Kidney epithelial cell (primary cell): ENCODE measurements at regions not wholly inside any gene's neighbourhood (a gene's known extent, or its start where the extent isn't known, plus 50 kb on each side); places are given as distances from the start of the nearest gene placed in this dataset.
A peak's percentile ranks its signal among the peaks of the same experiment; 100 is the strongest.
"Not testable (repeated sequence)": the region's sequence is repeated elsewhere in the genome, so short reads cannot be mapped to it uniquely, and the experiment has no call there.

Source experiments
- DNase-seq: peaks from one replicate; pipeline ENCODE4 v3.0.0-alpha.2; 2010; ENCODE audit warnings: low read depth
- H3K27me3 ChIP-seq: 2 replicates; pipeline ENCODE4 v1.6.0; 2011; ENCODE audit warnings: low read length; ENCODE audit not compliant: control insufficient read depth, insufficient read depth
- H3K36me3 ChIP-seq: 2 replicates; pipeline ENCODE4 v1.5.1; 2011; ENCODE audit warnings: low read length; ENCODE audit not compliant: control insufficient read depth, insufficient read depth
- H3K4me3 ChIP-seq: 2 replicates; pipeline ENCODE4 v1.5.1; 2011; ENCODE audit warnings: low read depth, mild to moderate bottlenecking, control low read depth, low read length
- CTCF ChIP-seq: IDR thresholded peaks from 2 replicates; pipeline ENCODE4 v1.5.1; 2011; ENCODE audit warnings: mild to moderate bottlenecking, moderate library complexity, low read length, control low read depth, inconsistent platforms; ENCODE audit not compliant: insufficient read depth, poor library complexity, severe bottlenecking

- no peak for TF ChIP-seq CTCF
- Histone ChIP-seq H3K27me3 (no peaks in the 10 kb centered on the region), H3K36me3 (no peaks in the 10 kb centered on the region), H3K4me3 (no peak overlapping the region)
- no peak for DNase-seq
Observed at GRCh38 chr7:112942981-112943380, 143.6 kb downstream of the GPR85 start.

- not testable (repeated sequence) for H3K36me3 ChIP-seq, H3K27me3 ChIP-seq, H3K4me3 ChIP-seq, DNase-seq
Observed at GRCh38 chr7:112942125-112942524, 144.5 kb downstream of the GPR85 start.

- H3K27me3 ChIP-seq: no peaks in the 10 kb centered on the region
- TF ChIP-seq CTCF: no peak
- H3K4me3 ChIP-seq: peak overlapping the region; percentile 66
- no peaks in the 10 kb centered on the region for H3K36me3 ChIP-seq
- no peak for DNase-seq
Observed at GRCh38 chr7:112940314-112940732, 146.3 kb downstream of the GPR85 start.

- peak; percentile 96 for DNase-seq
- peak overlapping the region; percentile 77 for H3K4me3 ChIP-seq
- H3K27me3 ChIP-seq: no peaks in the 10 kb centered on the region
- no peaks in the 10 kb centered on the region for H3K36me3 ChIP-seq
- no peak for TF ChIP-seq CTCF
Observed at GRCh38 chr7:112939574-112940313, 146.9 kb downstream of the GPR85 start.

- peak overlapping the region; percentile 77 for H3K4me3 ChIP-seq
- no peak for DNase-seq
- no peaks in the 10 kb centered on the region for H3K36me3 ChIP-seq
- H3K27me3 ChIP-seq: no peaks in the 10 kb centered on the region
- no peak for TF ChIP-seq CTCF
Observed at GRCh38 chr7:112938863-112939573, 147.6 kb downstream of the GPR85 start.

- no peak overlapping the region for H3K4me3 ChIP-seq
- H3K36me3 ChIP-seq: no peaks in the 10 kb centered on the region
- no peaks in the 10 kb centered on the region for H3K27me3 ChIP-seq
- DNase-seq: no peak
- no peak for TF ChIP-seq CTCF
Observed at GRCh38 chr7:112937651-112938415, 147.6 kb upstream of the TMEM168 start.
